Heart right ventricle (tissue), 16 donors: ENCODE measurements at regions not wholly inside any gene's neighbourhood (a gene's known extent, or its start where the extent isn't known, plus 50 kb on each side); places are given as distances from the start of the nearest gene placed in this dataset.

Experiments
- ATAC-seq, 8 donors: fragments of 200-7000 bp; cut with Tn5 transposase; one replicate each; pipeline ENCODE4 v1.9.1; 2020; ENCODE audit warnings: mild to moderate bottlenecking in 8 of 8, moderate library complexity in 8 of 8, moderate number of reproducible peaks in 1 of 8
- DNase-seq, 2 donors: peaks; one replicate each; pipeline ENCODE4 v3.0.0-alpha.2; 2020
- H3K27ac ChIP-seq, 10 donors: fragments of 200-600 bp; sonication (generic) in 2 of 10; one replicate each; pipeline versions ENCODE4 v1.5.0 to v1.8.0; 2020 to 2022; ENCODE audit warnings: mild to moderate bottlenecking in 3 of 10
- H3K27me3 ChIP-seq, 7 donors: fragments of 200-600 bp; one replicate each; pipeline ENCODE4 v1.8.0; 2021 to 2022; ENCODE audit warnings: mild to moderate bottlenecking in 2 of 7
- H3K36me3 ChIP-seq, 9 donors: fragments of 200-600 bp; sonication (generic) in 1 of 9; one replicate each; pipeline versions ENCODE4 v1.5.0 to v1.8.0; 2020 to 2022; ENCODE audit warnings: mild to moderate bottlenecking in 2 of 9
- H3K4me1 ChIP-seq, 9 donors: fragments of 200-600 bp; sonication (generic) in 1 of 9; one replicate each; pipeline versions ENCODE4 v1.5.0 to v1.8.0; 2020 to 2022; ENCODE audit warnings: mild to moderate bottlenecking in 4 of 9
- H3K4me3 ChIP-seq, 10 donors: fragments of 200-600 bp; sonication (generic) in 2 of 10; one replicate each; pipeline versions ENCODE4 v1.5.0 to v1.8.0; 2020 to 2022; ENCODE audit warnings: mild to moderate bottlenecking in 7 of 10, moderate library complexity in 2 of 10
- H3K9me3 ChIP-seq, 11 donors: fragments of 200-600 bp in 10 of 11; sonication (generic) in 2 of 11; one replicate each; pipeline versions ENCODE4 v1.5.0 to v1.8.0; 2013 to 2022; ENCODE audit warnings: mild to moderate bottlenecking in 2 of 11, control low read depth in 1 of 11, moderate library complexity in 1 of 11
- CTCF ChIP-seq, 9 donors: fragments of 200-600 bp; sonication (generic) in 2 of 9; IDR thresholded peaks; one replicate each; pipeline versions ENCODE4 v1.5.0 to v1.8.0; 2021 to 2022; ENCODE audit warnings: antibody characterized with exemption in 9 of 9, mild to moderate bottlenecking in 5 of 9, moderate library complexity in 1 of 9
- WGBS, 2 donors: extraction: QIAGEN DNeasy Blood & Tissue Kit; methylation state at CpG; one replicate each; pipeline ENCODE4 v1.1.7; 2013; ENCODE audit warnings: inconsistent platforms in 1 of 2; 5-methylcytosine and 5-hydroxymethylcytosine counted together
- intact Hi-C, 10 donors: fragments of 100-400 bp; cut with DNase I; formaldehyde crosslinking; loops; one replicate each; pipeline versions ENCODE4 v1.11.1 to v1.14.2; 2022
- donor health status: Arrhythmogenic right ventricular cardiomyopathy.
- donor health status: ischemic (EF 13 %, LVEDD 7.1; RV severe dilation, severe dysfunction).
- donor health status: healthy with polysubstance abuse.
- donor health status: DM: no; HTN: yes; CAD: no.
- donor health status: DM: no; HTN: no; CAD: no.
- donor health status: ischemic (EF 25% LVEDD 6.9; RV normal size, moderate dysfunction).
- donor health status: ischemic (EF 25% LVEDD 5.7; RV mildly dilated, moderate dysfunction).
- donor health status: healthy.
- donor health status: DM: yes; HTN: yes; CAD: no.
- donor health status: Ischemic cardiomyopathy.
- donor health status: ischemic (EF 35%, LVEDD 5.7; RV mildly dilated, moderate dysfunction).
- donor health status: nonischemic (EF 11% LVEDD 7.7; RV severe dilation, severe dysfunction).
- donor health status: DM: yes; HTN: yes; CAD: no.
- donor health status: PGD.
- donor health status: ischemic (EF 29% LVEDD 5.4; RV normal size, mild dysfunction).
- donor health status: nonischemic (EF 23%, LVEDD 6.1; RV moderate dilation, normal function).

GRCh38 chr10:29160150-29160617, 128.7 kb upstream of the LYZL1 start:
- H3K9me3 ChIP-seq, result peaks cover 0 to 10% (median 0%) of the 10 kb centered on the region in 11 donors
- H3K27me3 ChIP-seq, result no peaks in the 10 kb centered on the region
- peaks cover 0 to 7% (median 0%) of the 10 kb centered on the region in 9 donors for H3K4me1 ChIP-seq
- H3K27ac ChIP-seq, result no peak overlapping the region
- ATAC-seq, result no peak
- intact Hi-C loops, result no loop called here
- 90 to 95% methylated on average over 7 of the region's 7 CpGs for WGBS, 2 donors
- TF ChIP-seq CTCF (IDR thresholded peaks at IDR 0.05), result no peak
- H3K4me3 ChIP-seq, result no peak overlapping the region
- no peaks in the 10 kb centered on the region for H3K36me3 ChIP-seq
- DNase-seq, result no peak

- DNase-seq (peak in 1 of 2 donors; percentile 23), ATAC-seq (peak in 6 of 8 donors; percentile 37 to 76 (median 51))
- Histone ChIP-seq H3K36me3 (no peaks in the 10 kb centered on the region), H3K9me3 (peaks cover 0 to 39% (median 12%) of the 10 kb centered on the region in 11 donors), H3K27ac (peak overlapping the region in 2 of 10 donors; percentile 46 to 56), H3K4me3 (no peak overlapping the region), H3K27me3 (no peaks in the 10 kb centered on the region), H3K4me1 (peaks cover 0 to 7% (median 0%) of the 10 kb centered on the region in 9 donors)
- intact Hi-C loops, result no loop called here
- no peak for TF ChIP-seq CTCF (IDR thresholded peaks at IDR 0.05)
- WGBS, 2 donors, result 42 to 64% methylated on average over 2 of the region's 2 CpGs
These were observed 125.1 kb upstream of the LYZL1 start for GRCh38 chr10:29163746-29164145.

GRCh38 chr10:29166713-29167112, 122.2 kb upstream of the LYZL1 start:
- no peaks in the 10 kb centered on the region for H3K27me3 ChIP-seq
- no peak for DNase-seq
- H3K4me1 ChIP-seq, result peaks cover 0 to 7% (median 0%) of the 10 kb centered on the region in 9 donors
- intact Hi-C loops, result no loop called here
- no peak for TF ChIP-seq CTCF (IDR thresholded peaks at IDR 0.05)
- 91 to 93% methylated on average over 4 of the region's 4 CpGs for WGBS, 2 donors
- peaks cover 0 to 63% (median 18%) of the 10 kb centered on the region in 11 donors for H3K9me3 ChIP-seq
- H3K36me3 ChIP-seq, result no peaks in the 10 kb centered on the region
- no peak overlapping the region for H3K27ac ChIP-seq
- H3K4me3 ChIP-seq, result no peak overlapping the region
- no peak for ATAC-seq

GRCh38 chr10:29169021-29169420, 119.8 kb upstream of the LYZL1 start:
- intact Hi-C loops, result no loop called here
- ATAC-seq (no peak), DNase-seq (no peak)
- Histone ChIP-seq H3K4me3 (no peak overlapping the region), H3K4me1 (peaks cover 0 to 2% (median 0%) of the 10 kb centered on the region in 9 donors), H3K36me3 (no peaks in the 10 kb centered on the region), H3K27ac (no peak overlapping the region), H3K9me3 (peaks cover 0 to 63% (median 18%) of the 10 kb centered on the region in 11 donors), H3K27me3 (no peaks in the 10 kb centered on the region)
- no peak for TF ChIP-seq CTCF (IDR thresholded peaks at IDR 0.05)
- WGBS, 2 donors, result 66 to 90% methylated on average over 2 of the region's 2 CpGs
